C4-2B (cell line): ENCODE measurements at regions not wholly inside any gene's neighbourhood (a gene's known extent, or its start where the extent isn't known, plus 50 kb on each side); places are given as distances from the start of the nearest gene placed in this dataset.

Experiments
- ZFX ChIP-seq: fragments of 450-650 bp; IDR thresholded peaks from 2 replicates; pipeline ENCODE4 v1.6.1; 2017
- TF ChIP-seq, protein P1 (sequence below): fragments of 450-650 bp; conservative IDR thresholded peaks from 2 replicates; pipeline ENCODE4 v1.5.1; 2017; ENCODE audit warnings: mild to moderate bottlenecking

DNA sequence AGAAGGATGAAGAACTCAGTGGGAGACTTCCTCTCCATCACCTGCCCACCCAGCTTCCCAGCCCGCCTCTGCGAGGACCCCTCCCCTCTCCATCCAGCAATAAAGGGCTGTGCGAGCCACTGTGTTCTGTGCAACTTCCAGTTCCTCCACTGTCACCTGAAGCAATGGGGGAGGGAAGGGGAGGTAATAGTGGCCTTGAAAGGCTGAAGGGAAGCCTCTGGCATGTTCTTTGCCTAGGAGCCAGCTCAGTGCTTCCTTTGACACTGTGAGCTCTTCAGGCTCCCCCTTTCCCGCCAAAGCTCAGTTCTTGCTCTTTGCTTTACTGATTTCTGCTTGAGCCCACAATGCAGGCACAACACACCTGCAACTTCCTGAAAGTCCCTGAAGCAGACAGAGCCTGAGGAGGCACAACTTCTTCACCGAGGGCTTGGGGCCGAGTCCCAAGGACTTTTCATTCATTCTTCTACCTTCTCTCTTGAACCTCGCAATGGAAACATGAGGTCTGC lies 73.2 kb upstream of the DOCK9 start:
- TF ChIP-seq, protein P1, sequence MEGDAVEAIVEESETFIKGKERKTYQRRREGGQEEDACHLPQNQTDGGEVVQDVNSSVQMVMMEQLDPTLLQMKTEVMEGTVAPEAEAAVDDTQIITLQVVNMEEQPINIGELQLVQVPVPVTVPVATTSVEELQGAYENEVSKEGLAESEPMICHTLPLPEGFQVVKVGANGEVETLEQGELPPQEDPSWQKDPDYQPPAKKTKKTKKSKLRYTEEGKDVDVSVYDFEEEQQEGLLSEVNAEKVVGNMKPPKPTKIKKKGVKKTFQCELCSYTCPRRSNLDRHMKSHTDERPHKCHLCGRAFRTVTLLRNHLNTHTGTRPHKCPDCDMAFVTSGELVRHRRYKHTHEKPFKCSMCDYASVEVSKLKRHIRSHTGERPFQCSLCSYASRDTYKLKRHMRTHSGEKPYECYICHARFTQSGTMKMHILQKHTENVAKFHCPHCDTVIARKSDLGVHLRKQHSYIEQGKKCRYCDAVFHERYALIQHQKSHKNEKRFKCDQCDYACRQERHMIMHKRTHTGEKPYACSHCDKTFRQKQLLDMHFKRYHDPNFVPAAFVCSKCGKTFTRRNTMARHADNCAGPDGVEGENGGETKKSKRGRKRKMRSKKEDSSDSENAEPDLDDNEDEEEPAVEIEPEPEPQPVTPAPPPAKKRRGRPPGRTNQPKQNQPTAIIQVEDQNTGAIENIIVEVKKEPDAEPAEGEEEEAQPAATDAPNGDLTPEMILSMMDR: no peak
- no peak for TF ChIP-seq ZFX
